NCI-H2196 treated with DMSO at 0.1 percent for 48 hours (cell line): ENCODE measurements at regions not wholly inside any gene's neighbourhood (a gene's known extent, or its start where the extent isn't known, plus 50 kb on each side); places are given as distances from the start of the nearest gene placed in this dataset.

Experiments
- DNase-seq: peaks from one replicate; lab custom pipeline; 2025; ENCODE audit not compliant: unreplicated experiment; lab: John Stamatoyannopoulos, UW

DNA sequence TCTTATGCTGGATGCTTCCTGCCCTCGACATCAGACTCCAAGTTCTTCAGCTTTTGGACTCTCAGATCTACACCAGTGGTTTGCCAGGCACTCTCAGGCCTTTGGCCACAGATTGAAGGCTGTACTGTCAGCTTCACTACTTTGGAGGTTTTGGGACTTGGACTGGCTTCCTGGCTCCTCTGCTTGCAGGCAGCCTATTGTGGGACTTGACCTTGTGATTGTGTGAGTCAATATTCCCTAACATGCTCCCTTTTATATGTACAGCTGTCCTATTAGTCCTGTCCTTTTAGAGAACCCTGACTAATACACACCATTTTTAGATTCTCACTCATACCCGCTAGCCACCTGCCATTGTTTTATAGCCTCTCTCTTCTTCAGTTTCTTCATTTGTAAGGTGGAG lies 382.1 kb upstream of the TSHZ2 start:
- no peak for DNase-seq

DNA sequence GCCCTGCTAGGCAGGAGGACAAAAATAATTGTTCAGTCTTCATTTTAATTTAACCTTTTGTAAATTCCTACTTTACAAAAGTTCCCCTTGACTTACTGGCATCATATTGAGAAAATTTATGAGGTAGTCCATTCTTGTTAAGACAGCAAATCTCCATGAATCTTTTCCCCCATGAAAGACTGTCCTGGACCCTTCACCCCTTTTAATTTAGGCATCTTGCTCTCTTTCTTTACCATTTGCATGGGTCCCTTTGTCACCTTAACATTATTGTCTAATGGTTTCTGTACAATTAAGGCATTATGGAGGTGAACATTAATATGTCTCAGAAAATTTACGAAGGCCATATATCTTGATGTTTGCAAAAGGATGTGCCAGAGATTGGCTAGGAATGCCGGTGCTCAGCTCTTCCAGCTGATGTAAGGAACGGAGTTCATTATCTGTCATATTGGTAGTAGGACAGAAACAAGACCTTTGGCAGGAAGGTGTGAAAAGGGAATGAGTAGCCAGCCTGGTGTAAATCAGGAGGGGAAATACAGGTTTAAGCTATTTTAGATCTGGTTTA lies 382.8 kb upstream of the TSHZ2 start:
- no peak for DNase-seq

DNA sequence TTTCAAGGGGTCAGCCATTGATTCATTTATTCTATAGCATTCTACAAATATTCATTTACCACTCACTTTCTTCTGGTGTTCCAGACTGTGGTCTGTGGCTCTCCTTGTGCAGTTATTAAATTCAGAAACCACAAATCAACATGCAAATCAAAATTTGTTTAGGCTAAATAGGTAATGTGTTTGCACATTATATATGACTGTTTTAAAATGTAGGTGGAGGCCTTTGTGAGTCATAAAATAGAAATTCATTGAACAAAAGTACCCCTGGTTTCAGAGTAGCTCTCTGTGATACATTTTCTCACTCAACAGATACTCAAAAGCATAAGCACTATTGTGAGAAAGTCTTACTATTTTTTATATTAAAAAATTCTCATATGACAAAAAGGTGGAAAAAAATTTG lies 385.5 kb upstream of the TSHZ2 start:
- DNase-seq: no peak

DNA sequence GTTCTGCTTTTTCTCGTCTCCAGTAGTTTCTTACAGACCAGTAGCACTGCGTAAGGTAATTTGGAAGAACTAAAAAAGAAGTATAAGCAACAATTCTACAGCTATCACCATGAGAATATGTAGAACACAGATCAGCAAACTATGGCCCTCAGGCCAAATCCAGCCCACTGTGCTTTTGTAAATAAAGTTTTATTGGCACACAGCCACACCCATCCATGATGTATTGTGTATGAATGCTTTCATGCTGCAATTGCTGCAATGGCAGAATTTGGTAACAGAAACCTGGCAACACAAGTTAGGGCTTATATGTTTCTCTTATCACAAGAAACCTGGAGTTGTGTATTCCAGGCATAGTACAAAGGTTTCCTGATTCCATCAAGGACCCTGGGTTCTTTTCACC lies 386.8 kb upstream of the TSHZ2 start:
- DNase-seq: no peak

DNA sequence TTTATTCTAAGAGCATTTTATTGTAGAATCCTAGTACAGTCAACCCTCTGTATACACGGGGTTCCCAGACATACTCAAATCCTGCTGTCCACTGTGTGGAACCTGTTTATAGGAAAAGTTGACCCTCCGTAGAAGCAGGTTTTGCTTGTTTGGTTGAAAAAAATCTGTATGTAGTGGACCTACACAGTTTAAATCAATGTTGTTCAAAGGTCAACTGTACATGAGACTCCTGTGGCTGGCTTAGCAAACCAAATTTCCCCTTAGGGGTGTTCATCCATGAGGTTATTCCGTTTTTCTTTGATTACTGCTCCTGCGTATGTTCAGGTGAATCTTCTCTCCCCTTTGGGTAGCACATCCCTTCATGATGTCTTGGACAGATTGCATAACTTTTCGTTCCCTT lies 387.0 kb upstream of the ZFP64 start:
- no peak for DNase-seq

DNA sequence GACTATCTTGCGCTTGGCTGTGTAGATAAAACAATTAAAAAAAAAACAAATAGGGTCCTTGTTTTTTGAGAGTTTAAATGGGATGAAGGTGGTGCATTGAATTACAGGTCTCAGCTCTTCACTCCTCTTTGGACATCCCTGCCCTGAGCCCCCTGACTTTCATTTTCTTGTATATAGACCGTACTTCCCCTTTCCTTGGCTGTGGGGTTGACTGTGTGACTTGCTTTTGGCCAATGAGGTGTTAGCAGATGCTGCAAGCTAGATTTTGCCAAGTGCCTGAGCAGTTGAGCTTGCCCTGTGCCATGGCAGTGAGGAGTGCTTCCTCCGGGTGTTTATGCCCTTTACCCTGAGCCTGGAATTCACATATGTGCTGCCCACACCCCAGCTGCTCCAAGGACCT lies 386.1 kb upstream of the ZFP64 start:
- DNase-seq: no peak

DNA sequence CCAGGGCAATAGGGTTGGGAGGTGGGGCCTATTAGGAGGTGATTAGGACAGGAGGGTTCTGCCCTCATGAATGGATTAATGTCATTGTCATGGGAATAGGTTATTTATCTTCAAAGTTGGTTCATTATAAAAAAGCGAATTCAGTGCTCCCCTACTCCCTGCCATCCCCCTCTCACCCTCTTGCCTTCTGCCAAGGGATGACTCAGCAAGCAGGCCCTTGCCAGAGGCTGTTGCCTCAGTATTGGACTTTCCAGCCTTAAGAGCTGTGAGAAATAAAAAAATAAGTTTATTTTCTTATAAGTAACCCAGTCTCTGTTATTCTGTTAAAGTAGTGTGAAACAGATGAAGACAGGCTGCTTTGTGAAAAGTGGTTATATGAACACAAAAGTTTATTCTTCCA lies 381.1 kb upstream of the ZFP64 start:
- no peak for DNase-seq

DNA sequence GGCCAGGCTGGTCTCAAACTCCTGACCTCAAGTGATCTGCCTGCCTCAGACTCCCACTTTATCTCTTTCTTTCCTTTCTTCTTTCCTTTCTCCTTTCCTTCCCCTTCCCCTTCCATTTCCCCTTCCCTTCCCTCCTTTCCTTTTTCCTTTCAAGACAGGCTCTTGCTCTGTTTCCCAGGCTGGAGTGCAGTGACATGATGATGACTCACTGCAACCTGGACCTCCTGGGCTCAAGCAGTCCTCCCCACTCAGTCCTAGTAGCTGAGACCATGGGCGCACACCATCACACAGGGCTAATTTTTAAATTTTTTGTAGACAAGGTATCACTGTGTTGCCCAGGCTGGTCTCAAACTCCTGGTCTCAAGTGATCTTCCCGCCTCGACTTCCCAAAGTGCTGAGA lies 377.6 kb upstream of the ZFP64 start:
- no peak for DNase-seq

DNA sequence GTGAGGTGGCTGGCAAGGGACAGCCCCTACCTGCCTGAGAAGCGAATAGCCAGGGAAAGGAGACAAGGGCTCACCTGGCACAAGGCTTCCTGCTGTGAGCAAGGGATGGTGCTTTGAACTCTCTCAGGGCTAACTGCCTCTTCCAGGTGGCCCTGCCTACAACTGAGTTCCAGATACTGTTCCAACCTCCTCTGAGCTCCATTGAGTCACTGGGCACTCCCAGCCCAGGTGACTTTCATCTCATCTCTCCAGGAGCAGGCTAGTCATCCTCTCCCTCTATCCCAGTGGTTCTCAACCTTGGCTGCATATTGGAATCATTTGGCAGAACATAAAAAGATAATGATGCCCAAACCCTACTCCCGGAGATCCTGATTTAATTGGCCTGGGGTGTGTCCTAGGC lies 374.0 kb upstream of the ZFP64 start:
- DNase-seq: no peak

DNA sequence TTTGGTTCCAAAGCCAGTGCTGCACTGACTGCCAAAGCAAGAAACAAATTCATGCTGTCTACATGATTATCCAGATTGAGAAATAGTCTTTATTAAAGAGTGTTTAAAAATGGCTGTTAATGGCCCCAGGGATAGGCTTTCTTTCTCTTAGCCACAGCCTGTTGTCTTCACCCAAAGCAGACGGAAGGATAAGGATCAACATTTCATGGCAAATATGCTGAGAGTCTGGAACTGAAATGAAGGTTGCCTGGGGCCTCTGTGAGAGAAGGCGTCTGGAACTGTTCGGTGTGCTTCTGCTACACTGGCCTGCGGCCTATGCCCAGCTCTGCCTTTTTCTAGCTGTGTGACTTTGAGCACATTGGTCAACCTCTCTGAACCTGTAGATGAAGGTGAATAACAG lies 373.0 kb upstream of the ZFP64 start:
- no peak for DNase-seq

DNA sequence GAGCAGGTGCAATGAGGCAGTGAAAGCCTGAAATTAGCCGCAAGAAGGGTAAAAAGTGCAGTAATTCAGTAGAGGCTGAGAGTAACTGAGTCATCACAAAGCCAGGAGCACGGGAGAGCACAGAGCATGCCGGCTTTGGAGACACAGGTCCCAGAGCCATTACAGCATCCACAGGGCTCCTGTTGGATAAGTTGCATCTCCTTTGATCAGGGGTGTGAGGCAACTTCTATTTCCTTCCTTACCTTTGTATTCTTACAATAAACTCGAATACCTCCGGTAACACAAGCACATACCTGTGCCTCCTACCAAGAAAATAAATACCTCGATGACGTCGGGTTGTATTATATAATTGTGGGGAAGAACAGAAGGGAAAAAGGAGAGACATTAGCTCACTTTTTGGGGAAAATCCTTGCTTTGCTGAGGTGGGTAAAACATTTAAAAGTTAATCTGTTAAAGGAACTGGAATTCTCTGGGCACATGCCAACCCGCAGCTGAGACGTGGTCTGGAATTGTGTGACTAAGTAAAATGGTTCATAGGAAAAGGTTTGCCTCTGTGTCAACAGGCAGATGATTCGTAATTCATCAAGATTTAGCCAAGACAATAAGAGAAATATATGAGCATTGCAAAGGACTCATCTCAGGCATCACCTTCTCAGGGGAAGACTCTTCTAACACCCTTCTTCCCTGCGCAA lies 360.7 kb upstream of the ZFP64 start:
- no peak for DNase-seq

DNA sequence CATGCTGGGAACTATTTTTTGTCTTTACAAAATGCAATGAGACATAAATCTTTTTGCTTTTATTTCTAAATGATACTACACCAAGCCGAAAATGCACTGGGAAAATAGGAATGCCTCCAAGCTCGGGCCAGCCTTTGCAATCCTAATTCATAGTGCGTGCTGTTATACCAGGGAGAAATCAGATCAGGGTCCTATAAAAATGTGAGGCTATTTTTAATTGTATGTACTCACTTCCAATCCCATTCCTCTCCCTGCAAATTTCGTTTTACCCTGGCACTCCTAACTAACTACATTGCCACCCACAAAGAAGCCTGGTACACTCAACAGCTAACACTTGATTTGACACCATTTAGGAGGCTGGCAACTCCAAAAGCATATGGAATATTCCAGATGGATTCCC lies 350.6 kb upstream of the ZFP64 start:
- DNase-seq: no peak

DNA sequence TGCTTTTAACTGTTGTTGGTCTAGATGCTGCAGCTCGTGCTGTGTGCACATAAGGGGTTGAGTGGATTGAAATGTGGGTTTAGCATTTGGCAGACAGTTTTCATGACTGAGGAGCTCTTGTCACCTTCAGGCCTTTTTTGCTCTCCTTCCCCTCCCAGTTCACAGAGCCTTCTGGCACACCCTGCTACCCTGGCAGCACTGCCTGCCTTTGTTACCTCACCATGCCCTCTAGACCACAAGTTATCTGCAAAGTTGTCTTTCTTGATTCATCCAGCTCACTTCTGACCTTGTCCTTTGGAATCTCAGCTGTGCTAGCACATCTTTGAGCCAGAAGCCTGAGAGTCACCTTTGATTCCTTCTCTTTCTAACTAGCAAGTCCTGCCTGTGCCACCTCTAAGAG lies 348.9 kb upstream of the ZFP64 start:
- no peak for DNase-seq

DNA sequence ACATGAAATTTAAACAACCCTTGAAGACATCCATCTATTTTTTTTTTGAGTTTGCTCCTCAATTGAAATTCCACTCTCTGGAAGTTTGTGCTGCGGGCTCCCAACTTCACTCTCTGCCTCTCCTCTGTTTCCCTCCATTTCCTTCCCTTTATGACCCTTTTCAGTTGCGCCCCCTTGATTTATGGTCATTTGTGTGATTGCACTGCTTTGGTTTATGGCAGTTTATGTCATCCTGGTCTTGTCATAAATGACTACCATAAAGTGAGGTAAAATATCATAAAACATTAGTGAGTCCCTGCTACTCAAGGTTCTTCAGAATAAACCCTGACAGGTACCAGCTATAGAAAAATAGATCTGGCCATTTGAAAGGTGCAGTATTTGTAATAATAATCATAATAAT lies 348.3 kb upstream of the ZFP64 start:
- no peak for DNase-seq

DNA sequence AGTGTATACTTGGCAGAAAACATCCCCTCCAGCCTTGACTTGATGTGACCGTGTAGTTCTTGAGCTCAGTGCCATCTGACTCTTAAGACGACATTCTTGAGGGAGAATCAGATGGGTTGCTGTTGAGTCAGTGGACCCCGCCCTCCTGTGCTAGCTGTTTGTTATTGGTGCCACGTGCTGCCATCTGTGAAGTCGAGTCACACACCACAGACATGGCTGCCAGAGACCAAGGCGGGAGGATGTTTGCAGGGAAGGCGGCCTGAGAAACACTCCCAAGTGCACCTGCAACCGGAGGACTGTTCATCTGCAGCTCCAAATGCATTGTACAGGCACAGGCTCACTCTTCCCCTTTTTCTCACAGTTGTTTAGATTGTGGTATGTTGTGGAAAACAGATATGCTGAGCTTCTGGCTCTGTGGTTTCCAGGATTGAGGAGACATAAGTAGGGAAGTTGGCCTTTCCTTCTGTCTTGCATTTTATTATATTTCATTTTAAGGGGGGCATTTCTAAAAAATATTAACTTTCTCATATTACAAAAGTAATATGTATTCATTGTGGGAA lies 345.3 kb upstream of the ZFP64 start:
- no peak for DNase-seq

DNA sequence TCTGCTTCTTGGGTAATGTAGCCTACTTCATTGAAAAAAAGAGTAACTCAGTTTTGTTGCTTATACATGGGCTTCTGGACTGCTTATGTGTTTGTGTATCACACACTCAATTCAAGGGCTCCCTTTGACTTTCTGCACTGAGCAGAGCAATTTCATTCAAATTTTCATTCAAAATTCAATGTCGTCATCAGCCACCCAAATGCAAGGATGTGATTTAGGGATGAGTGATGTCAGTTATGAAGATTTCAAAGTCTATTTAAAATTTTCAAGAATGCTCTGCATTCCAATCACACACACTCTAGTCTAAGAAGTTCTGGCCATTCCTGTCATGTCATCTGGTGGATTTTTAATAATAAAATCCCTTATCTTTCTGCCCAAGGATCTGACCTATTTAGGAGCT lies 344.5 kb upstream of the ZFP64 start:
- no peak for DNase-seq

DNA sequence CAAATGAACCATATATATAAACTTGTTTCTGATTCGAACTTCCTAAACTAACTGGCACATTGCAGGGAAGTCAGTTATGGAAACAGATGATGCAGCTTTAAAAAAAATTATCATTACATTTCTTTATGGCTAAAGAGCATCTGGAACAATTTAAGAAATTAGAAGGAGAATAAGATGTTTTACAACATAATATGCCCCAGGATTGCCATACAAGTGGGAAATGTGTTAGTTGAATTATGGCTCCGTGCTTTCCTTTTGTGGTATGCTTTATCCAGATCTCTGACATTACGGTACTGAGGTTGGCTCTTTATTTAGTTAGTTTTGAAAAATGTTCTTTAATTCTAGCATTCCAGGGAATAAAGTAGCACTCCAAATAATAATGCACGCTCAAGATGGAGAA lies 343.0 kb upstream of the ZFP64 start:
- DNase-seq: no peak

DNA sequence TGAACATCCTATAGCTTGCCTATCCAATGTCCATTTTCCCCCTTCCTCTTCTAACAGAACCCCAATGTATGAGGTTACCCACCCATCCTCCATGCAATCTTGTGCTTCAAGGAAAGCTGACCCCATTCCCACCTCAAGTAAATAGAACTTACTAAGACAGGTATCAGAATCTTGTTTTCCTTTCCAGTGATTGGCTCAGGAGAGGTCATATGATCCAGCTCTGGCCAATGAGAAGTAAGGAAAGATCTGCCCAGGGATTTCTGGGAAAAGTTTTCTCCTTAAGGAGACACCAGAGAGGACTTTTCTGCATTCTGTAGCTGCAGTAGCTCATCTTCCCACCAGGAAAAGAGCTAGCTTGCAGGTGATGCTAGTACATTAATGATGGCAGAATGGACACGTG lies 341.8 kb upstream of the ZFP64 start:
- no peak for DNase-seq

DNA sequence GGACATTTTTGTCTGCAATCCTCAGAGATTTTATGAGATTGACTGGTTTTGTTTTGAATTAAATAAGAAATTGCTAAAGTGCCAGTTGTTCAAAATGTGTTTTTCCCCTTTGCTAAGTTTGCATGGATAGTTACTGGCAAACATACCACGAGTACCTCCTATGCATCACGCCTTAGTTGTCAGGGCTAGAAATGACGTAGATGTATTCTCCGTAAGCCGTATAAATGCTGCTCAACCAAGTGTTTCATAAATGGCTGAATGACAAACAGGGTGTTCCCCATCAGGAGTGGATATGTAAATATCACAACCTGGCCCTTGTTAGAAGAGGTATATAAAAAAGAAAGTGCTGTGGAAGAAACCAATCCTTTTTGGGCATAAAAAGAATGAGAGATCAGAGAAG lies 341.1 kb upstream of the ZFP64 start:
- DNase-seq: no peak

DNA sequence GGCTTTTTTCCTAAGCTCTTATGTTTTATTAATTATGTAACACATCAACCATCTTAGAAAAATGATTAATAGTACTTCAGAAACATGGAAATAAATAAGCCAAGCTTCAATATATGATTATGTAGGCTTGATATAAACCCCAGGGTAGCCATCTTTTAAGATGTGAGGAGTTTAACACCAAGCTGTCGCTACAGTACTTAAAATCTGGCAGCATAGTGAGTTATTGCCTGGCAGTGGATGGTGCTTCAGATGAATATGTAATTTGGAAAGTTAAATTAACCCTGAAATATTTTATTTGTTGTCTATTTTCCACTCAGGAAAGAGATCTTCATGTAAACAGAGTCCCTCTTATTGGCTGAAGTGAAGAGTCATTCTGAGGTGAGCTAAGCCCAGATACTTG lies 339.0 kb upstream of the ZFP64 start:
- no peak for DNase-seq

DNA sequence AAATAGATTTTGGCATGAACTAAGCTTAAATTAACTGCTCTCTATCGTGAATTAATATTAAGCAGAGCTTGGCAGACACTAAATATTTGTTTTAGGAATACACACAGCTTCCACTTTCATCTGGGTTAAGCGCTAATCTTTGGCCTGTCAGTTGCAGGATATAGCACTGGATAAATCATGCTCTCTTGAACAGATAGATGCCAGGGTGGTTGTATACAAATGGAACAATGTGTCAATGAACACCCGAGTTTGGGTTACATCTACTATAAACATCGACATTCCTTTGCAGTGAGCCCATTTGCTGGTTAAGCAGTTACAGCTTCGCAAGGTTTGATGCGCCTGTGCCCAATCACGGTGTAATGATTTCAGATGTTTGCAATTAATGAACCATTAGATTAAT lies 338.2 kb upstream of the ZFP64 start:
- DNase-seq: no peak

DNA sequence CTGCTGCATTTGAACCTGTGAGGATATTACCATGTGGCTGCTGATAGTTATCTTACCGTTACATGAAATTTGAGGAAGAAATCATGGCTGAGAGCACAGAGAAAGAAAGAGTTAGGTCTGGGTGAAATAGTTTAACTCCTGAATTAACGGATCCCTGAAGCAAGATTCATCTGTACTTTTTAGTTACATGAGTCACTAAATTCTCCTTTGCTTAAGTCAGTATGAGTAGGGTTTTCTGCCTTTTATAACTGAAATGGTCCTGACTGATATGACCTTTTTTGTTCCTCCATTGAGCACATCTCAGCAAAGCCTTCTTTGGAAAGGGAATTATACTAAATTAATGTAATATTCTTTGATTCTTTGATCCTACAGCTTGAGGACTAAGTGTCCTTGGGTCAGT lies 333.3 kb upstream of the ZFP64 start:
- no peak for DNase-seq

DNA sequence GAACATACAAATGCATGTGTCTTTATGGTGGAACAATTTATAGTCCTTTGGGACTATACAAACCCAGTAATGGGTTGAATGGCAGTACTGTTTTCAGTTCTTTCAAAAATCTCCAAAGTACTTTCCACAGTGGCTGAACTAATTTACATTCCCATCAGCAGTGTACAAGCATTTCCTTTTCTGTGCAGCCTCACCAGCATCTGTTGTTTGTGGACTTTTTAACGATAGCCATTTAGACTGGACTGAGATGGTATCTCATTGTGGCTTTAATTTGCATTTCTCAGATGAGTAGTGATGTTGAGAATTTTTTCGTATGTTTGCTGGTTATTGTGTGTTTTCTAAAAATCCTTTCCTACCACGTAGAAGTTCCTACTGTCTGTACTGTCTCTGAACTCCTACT lies 327.2 kb upstream of the ZFP64 start:
- DNase-seq: no peak
